Adrenal gland (tissue), 9 donors: ENCODE measurements at regions not wholly inside any gene's neighbourhood (a gene's known extent, or its start where the extent isn't known, plus 50 kb on each side); places are given as distances from the start of the nearest gene placed in this dataset.

ENCODE experiments used
- DNase-seq, 7 donors: peaks; one replicate each; pipeline ENCODE4 v3.0.0-alpha.2; 2019 to 2020
- H3K27ac ChIP-seq, 5 donors: fragments of 200-600 bp; sonication (generic) in 4 of 5; 1 replicate in 3 of 5; 2 replicates in 2 of 5; pipeline versions ENCODE4 v1.5.1 to v1.8.0; 2016 to 2020; ENCODE audit warnings: mild to moderate bottlenecking in 1 of 5
- H3K27me3 ChIP-seq: fragments of 200-600 bp; 2 replicates; pipeline ENCODE4 v1.8.0; 2021
- H3K36me3 ChIP-seq, 2 donors: fragments of 200-600 bp; replicated peaks in 1 of 2; 1 replicate in 1 of 2; 2 replicates in 1 of 2; pipeline versions ENCODE4 v1.5.1 to v1.8.0; 2018 to 2022
- H3K4me1 ChIP-seq, 2 donors: fragments of 200-600 bp; replicated peaks in 1 of 2; 1 replicate in 1 of 2; 2 replicates in 1 of 2; pipeline versions ENCODE4 v1.5.1 to v1.8.0; 2018 to 2021
- H3K4me3 ChIP-seq, 4 donors: fragments of 200-600 bp; sonication (generic) in 3 of 4; one replicate each; pipeline ENCODE4 v1.5.1; 2016 to 2018
- H3K9me3 ChIP-seq, 3 donors: fragments of 200-600 bp; sonication (generic) in 1 of 3; replicated peaks in 1 of 3; 1 replicate in 2 of 3; 2 replicates in 1 of 3; pipeline versions ENCODE4 v1.5.1 to v1.8.0; 2016 to 2021
- POLR2A ChIP-seq, 2 donors: fragments of 450-650 bp; IDR thresholded peaks; one replicate each; pipeline ENCODE4 v1.6.1; 2017; ENCODE audit warnings: antibody characterized with exemption in 2 of 2, mild to moderate bottlenecking in 2 of 2, moderate library complexity in 1 of 2
- whole genome bisulfite sequencing, 4 donors: extraction: QIAGEN DNeasy Blood & Tissue Kit in 2 of 4; methylation state at CpG; one replicate each; pipeline versions ENCODE4 v1.1.5 to v1.1.7; 2013 to 2017; 5-methylcytosine and 5-hydroxymethylcytosine counted together
- intact Hi-C, 2 donors: fragments of 100-400 bp; cut with DNase I; formaldehyde crosslinking; loops; one replicate each; pipeline versions ENCODE4 v1.14.1 to v1.15.0; 2022 to 2023
- TF ChIP-seq, protein P1 (sequence below), 6 experiments: fragments of 450-650 bp in 4 of 6; fragments of 200-600 bp in 2 of 6; sonication (generic) in 1 of 6; IDR thresholded peaks; 1 replicate in 5 of 6; 2 replicates in 1 of 6; pipeline versions ENCODE4 v1.5.1 to v1.8.0; 2016 to 2021; ENCODE audit warnings: antibody characterized with exemption in 6 of 6, mild to moderate bottlenecking in 2 of 6, moderate library complexity in 1 of 6
- donor health status: healthy with polysubstance abuse.
- donor health status: Bipolar disorder and iron deficiency.
- donor health status: DM: yes; HTN: yes; CAD: no.
- donor health status: DM: no; HTN: no; CAD: no.
- donor health status: DM: no; HTN: no; CAD: no.

DNA sequence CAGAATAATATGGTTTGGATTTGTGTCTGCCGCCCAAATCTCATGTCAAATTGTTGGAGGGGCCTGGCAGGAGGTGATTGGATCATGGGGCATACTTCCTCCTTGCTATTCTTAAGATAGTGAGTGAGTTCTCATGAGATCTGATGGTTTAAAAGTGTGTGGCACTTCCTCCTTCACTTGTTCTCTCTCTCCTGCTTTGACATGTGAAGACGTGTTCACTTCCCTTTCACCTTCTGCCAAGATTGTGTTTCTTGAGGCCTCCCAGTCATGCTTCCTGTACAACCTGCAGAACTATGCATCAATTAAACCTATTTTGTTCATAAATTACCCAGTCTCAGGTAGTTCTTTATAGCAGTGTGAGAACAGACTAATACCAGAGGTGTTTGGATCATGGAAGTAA, 325.7 kb upstream of the GIMD1 start:
- H3K36me3 ChIP-seq: no peaks in the 10 kb centered on the region
- no peak for DNase-seq
- no peaks in the 10 kb centered on the region for H3K27me3 ChIP-seq
- TF ChIP-seq POLR2A (IDR thresholded peaks at IDR 0.05): no peak
- TF ChIP-seq, protein P1, sequence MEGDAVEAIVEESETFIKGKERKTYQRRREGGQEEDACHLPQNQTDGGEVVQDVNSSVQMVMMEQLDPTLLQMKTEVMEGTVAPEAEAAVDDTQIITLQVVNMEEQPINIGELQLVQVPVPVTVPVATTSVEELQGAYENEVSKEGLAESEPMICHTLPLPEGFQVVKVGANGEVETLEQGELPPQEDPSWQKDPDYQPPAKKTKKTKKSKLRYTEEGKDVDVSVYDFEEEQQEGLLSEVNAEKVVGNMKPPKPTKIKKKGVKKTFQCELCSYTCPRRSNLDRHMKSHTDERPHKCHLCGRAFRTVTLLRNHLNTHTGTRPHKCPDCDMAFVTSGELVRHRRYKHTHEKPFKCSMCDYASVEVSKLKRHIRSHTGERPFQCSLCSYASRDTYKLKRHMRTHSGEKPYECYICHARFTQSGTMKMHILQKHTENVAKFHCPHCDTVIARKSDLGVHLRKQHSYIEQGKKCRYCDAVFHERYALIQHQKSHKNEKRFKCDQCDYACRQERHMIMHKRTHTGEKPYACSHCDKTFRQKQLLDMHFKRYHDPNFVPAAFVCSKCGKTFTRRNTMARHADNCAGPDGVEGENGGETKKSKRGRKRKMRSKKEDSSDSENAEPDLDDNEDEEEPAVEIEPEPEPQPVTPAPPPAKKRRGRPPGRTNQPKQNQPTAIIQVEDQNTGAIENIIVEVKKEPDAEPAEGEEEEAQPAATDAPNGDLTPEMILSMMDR (IDR thresholded peaks at IDR 0.05): no peak
- H3K27ac ChIP-seq: no peak overlapping the region
- 57 to 79% (median 72%) methylated on average over 2 of the region's 2 CpGs for WGBS, 4 donors
- H3K4me3 ChIP-seq: no peak overlapping the region
- intact Hi-C loops: no loop called here
- H3K4me1 ChIP-seq: no peaks in the 10 kb centered on the region
- H3K9me3 ChIP-seq: no peaks in the 10 kb centered on the region

DNA sequence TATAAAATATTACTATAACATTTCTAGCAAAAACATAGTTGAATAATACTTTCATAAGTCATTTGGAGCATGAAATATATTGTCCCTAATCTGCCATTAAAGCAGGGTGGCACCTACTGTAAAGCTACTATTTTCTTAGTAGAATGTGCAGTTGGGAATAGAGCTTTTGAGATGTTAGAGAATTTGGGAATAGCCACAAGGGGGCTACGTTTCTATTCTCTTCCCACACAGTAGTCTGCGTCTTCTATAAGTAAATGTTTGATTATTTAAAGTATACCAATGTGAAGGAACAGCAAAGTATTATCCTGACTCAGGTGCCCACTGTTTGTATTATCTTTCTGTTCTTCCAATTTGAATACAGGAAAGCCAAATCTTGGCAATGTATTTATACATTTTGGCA, 323.2 kb upstream of the GIMD1 start:
- intact Hi-C loops: no loop called here
- H3K9me3 ChIP-seq: no peaks in the 10 kb centered on the region
- H3K36me3 ChIP-seq: no peaks in the 10 kb centered on the region
- H3K4me1 ChIP-seq: no peaks in the 10 kb centered on the region
- 17 to 30% (median 25%) methylated on average over 2 of the region's 2 CpGs for WGBS, 4 donors
- H3K27me3 ChIP-seq: no peaks in the 10 kb centered on the region
- H3K27ac ChIP-seq: no peak overlapping the region
- H3K4me3 ChIP-seq: no peak overlapping the region
- no peak for DNase-seq
- TF ChIP-seq, protein P1 (IDR thresholded peaks at IDR 0.05): no peak
- TF ChIP-seq POLR2A (IDR thresholded peaks at IDR 0.05): no peak

DNA sequence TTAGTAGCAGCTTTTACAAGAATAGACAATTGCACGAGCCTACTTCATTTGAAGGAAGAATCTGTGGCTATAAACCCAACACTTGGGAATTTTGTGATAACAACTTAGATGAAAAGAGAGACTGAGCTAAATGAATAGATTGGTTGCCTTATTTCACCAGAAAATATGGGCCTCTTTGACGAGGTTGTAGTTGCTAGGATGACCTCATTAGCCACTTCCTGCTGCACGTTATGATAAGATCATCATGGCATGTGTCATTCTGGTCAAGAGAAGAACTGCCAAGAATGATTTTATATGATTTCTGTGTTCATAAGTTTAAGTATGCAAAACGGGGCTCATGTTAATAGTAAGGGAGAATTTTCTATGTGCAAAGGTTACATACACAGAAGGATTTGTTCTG, 321.9 kb upstream of the GIMD1 start:
- H3K4me3 ChIP-seq: no peak overlapping the region
- no peak overlapping the region for H3K27ac ChIP-seq
- intact Hi-C loops: no loop called here
- H3K9me3 ChIP-seq: no peaks in the 10 kb centered on the region
- DNase-seq: no peak
- 20 to 29% (median 22%) methylated on average over 4 of the region's 4 CpGs for WGBS, 4 donors
- H3K36me3 ChIP-seq: no peaks in the 10 kb centered on the region
- H3K27me3 ChIP-seq: no peaks in the 10 kb centered on the region
- TF ChIP-seq POLR2A (IDR thresholded peaks at IDR 0.05): no peak
- TF ChIP-seq, protein P1 (IDR thresholded peaks at IDR 0.05): no peak
- no peaks in the 10 kb centered on the region for H3K4me1 ChIP-seq

DNA sequence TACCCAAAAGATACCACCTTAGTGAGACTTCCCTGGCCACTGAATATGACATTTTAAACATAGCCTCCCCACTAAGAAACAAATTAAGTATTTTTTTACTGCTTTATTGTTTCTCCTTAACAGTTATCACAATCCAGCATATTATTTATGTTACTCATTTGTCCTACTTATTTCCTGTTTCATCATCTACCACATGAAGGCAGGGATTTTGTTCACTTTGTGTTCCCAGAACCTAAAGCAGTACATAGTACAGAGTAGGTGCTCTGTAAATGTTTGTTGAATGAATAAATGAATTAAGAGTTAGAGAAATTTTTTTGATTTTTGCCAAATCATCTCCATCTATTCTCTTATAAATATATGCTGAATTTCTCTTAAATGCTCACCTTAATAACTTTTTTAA, 318.4 kb upstream of the GIMD1 start:
- Histone ChIP-seq H3K27ac (no peak overlapping the region), H3K4me1 (no peaks in the 10 kb centered on the region), H3K36me3 (no peaks in the 10 kb centered on the region), H3K27me3 (no peaks in the 10 kb centered on the region), H3K9me3 (no peaks in the 10 kb centered on the region), H3K4me3 (no peak overlapping the region)
- no peak for DNase-seq
- TF ChIP-seq, protein P1 (IDR thresholded peaks at IDR 0.05): no peak
- TF ChIP-seq POLR2A (IDR thresholded peaks at IDR 0.05): no peak
- intact Hi-C loops: no loop called here
